ENCODE measurements at regions not wholly inside any gene's neighbourhood (a gene's known extent, or its start where the extent isn't known, plus 50 kb on each side); places are given as distances from the start of the nearest gene placed in this dataset.

GRCh38 chr9:105828171-105828570, 133.8 kb downstream of the TMEM38B start:
- WGBS, 2 experiments (ENCODE audit: low coverage in 1 of 2, low lambda C conversion rate in 2 of 2, missing lambda C conversion rate in 2 of 2) = 74 to 82% methylated on average over 2 of the region's 2 CpGs
- H3K9me3 ChIP-seq (ENCODE audit: low read depth) = no peaks in the 10 kb centered on the region

GRCh38 chr9:105828596-105829213, 134.4 kb downstream of the TMEM38B start:
- Histone ChIP-seq H3K9me2 (ENCODE audit: insufficient read depth) (no peaks in the 10 kb centered on the region), H3K4me2 (ENCODE audit: unreplicated experiment) (no peak overlapping the region), H3K9ac (no peak overlapping the region), H2AFZ (no peak overlapping the region), H3K36me3 (ENCODE audit: low read depth) (no peaks in the 10 kb centered on the region), H3F3A (ENCODE audit: insufficient read depth) (no peaks in the 10 kb centered on the region), H3K4me3 (no peak overlapping the region), H3K9me3 (ENCODE audit: low read depth) (no peaks in the 10 kb centered on the region), H3K4me1 (ENCODE audit: insufficient read depth) (no peaks in the 10 kb centered on the region), H3K79me2 (ENCODE audit: insufficient read depth) (no peaks in the 10 kb centered on the region), H4K20me1 (ENCODE audit: insufficient read depth) (no peaks in the 10 kb centered on the region), H3K27ac (no peak overlapping the region), H3K27me3 (replicated peaks; ENCODE audit: insufficient read depth) (no peaks in the 10 kb centered on the region)
- no peak for TF ChIP-seq EZH2 (IDR thresholded peaks at IDR 0.05; ENCODE audit: insufficient read depth, poor library complexity, severe bottlenecking)
- no peak for TF ChIP-seq EZH2phosphoT487 (IDR thresholded peaks at IDR 0.05; ENCODE audit: insufficient read depth, low read depth)
- in situ Hi-C loops (cut with MboI) = no loop called here
- WGBS, 2 experiments (ENCODE audit: low coverage in 1 of 2, low lambda C conversion rate in 2 of 2, missing lambda C conversion rate in 2 of 2) = 25 to 28% methylated on average over 1 of the region's 1 CpG
- DNase-seq = no peak

More at GRCh38 chr9:105828171-105828570, 133.8 kb downstream of the TMEM38B start:
- H3K9me2 ChIP-seq (ENCODE audit: insufficient read depth) = no peaks in the 10 kb centered on the region
- H3K4me3 ChIP-seq = no peak overlapping the region
- no peaks in the 10 kb centered on the region for H3F3A ChIP-seq (ENCODE audit: insufficient read depth)
- no peak overlapping the region for H3K9ac ChIP-seq
- no peaks in the 10 kb centered on the region for H3K79me2 ChIP-seq (ENCODE audit: insufficient read depth)
- no peaks in the 10 kb centered on the region for H3K27me3 ChIP-seq (replicated peaks; ENCODE audit: insufficient read depth)
- TF ChIP-seq EZH2 (IDR thresholded peaks at IDR 0.05; ENCODE audit: insufficient read depth, poor library complexity, severe bottlenecking) (no peak), EZH2phosphoT487 (IDR thresholded peaks at IDR 0.05; ENCODE audit: insufficient read depth, low read depth) (no peak)
- no peak for DNase-seq
- no peaks in the 10 kb centered on the region for H3K4me1 ChIP-seq (ENCODE audit: insufficient read depth)
- H3K27ac ChIP-seq = no peak overlapping the region
- no peaks in the 10 kb centered on the region for H3K36me3 ChIP-seq (ENCODE audit: low read depth)
- no peak overlapping the region for H3K4me2 ChIP-seq (ENCODE audit: unreplicated experiment)
- no peaks in the 10 kb centered on the region for H4K20me1 ChIP-seq (ENCODE audit: insufficient read depth)
- in situ Hi-C loops (cut with MboI) = no loop called here
- H2AFZ ChIP-seq = no peak overlapping the region

- TF ChIP-seq EZH2 (IDR thresholded peaks at IDR 0.05; ENCODE audit: insufficient read depth, poor library complexity, severe bottlenecking) (no peak), EZH2phosphoT487 (IDR thresholded peaks at IDR 0.05; ENCODE audit: insufficient read depth, low read depth) (no peak)
- Histone ChIP-seq H3K27me3 (replicated peaks; ENCODE audit: insufficient read depth) (no peaks in the 10 kb centered on the region), H3K9me3 (ENCODE audit: low read depth) (no peaks in the 10 kb centered on the region), H2AFZ (no peak overlapping the region), H3K36me3 (ENCODE audit: low read depth) (no peaks in the 10 kb centered on the region), H3K9ac (no peak overlapping the region), H3K79me2 (ENCODE audit: insufficient read depth) (no peaks in the 10 kb centered on the region), H3F3A (ENCODE audit: insufficient read depth) (no peaks in the 10 kb centered on the region), H3K4me2 (ENCODE audit: unreplicated experiment) (no peak overlapping the region), H3K4me1 (ENCODE audit: insufficient read depth) (no peaks in the 10 kb centered on the region), H3K9me2 (ENCODE audit: insufficient read depth) (no peaks in the 10 kb centered on the region), H4K20me1 (ENCODE audit: insufficient read depth) (no peaks in the 10 kb centered on the region), H3K27ac (no peak overlapping the region), H3K4me3 (no peak overlapping the region)
- no peak for DNase-seq
- in situ Hi-C loops (cut with MboI) = no loop called here
- 19 to 27% methylated on average over 1 of the region's 1 CpG for WGBS, 2 experiments (ENCODE audit: low coverage in 1 of 2, low lambda C conversion rate in 2 of 2, missing lambda C conversion rate in 2 of 2)
These were observed 136.1 kb downstream of the TMEM38B start for GRCh38 chr9:105830461-105830860.

- 26 to 33% methylated on average over 4 of the region's 4 CpGs for WGBS, 2 experiments (ENCODE audit: low coverage in 1 of 2, low lambda C conversion rate in 2 of 2, missing lambda C conversion rate in 2 of 2)
- no peak for DNase-seq
- no peaks in the 10 kb centered on the region for H4K20me1 ChIP-seq (ENCODE audit: insufficient read depth)
- TF ChIP-seq EZH2 (IDR thresholded peaks at IDR 0.05; ENCODE audit: insufficient read depth, poor library complexity, severe bottlenecking) = no peak
- TF ChIP-seq EZH2phosphoT487 (IDR thresholded peaks at IDR 0.05; ENCODE audit: insufficient read depth, low read depth) = no peak
- H3K4me3 ChIP-seq = no peak overlapping the region
- H3K79me2 ChIP-seq (ENCODE audit: insufficient read depth) = no peaks in the 10 kb centered on the region
- H3K36me3 ChIP-seq (ENCODE audit: low read depth) = no peaks in the 10 kb centered on the region
- no peaks in the 10 kb centered on the region for H3K4me1 ChIP-seq (ENCODE audit: insufficient read depth)
- H3K9me2 ChIP-seq (ENCODE audit: insufficient read depth) = no peaks in the 10 kb centered on the region
- H3K27ac ChIP-seq = no peak overlapping the region
- H3K9me3 ChIP-seq (ENCODE audit: low read depth) = no peaks in the 10 kb centered on the region
- in situ Hi-C loops (cut with MboI) = no loop called here
- H3F3A ChIP-seq (ENCODE audit: insufficient read depth) = no peaks in the 10 kb centered on the region
- no peak overlapping the region for H3K4me2 ChIP-seq (ENCODE audit: unreplicated experiment)
- no peaks in the 10 kb centered on the region for H3K27me3 ChIP-seq (replicated peaks; ENCODE audit: insufficient read depth)
- no peak overlapping the region for H2AFZ ChIP-seq
- no peak overlapping the region for H3K9ac ChIP-seq
These were observed 137.9 kb downstream of the TMEM38B start for GRCh38 chr9:105832096-105832710.
